DMS53 (cell line): ENCODE measurements at regions not wholly inside any gene's neighbourhood (a gene's known extent, or its start where the extent isn't known, plus 50 kb on each side); places are given as distances from the start of the nearest gene placed in this dataset.

Experiments used
- DNase-seq: peaks from one replicate; lab custom pipeline; 2025; lab: John Stamatoyannopoulos, UW

- DNase-seq, result peak; percentile 52
Observed at GRCh38 chr3:117719316-117719926, 1009.8 kb downstream of the TUSC7 start.

GRCh38 chr3:117721866-117722265, 1012.3 kb downstream of the TUSC7 start:
- DNase-seq, result no peak

GRCh38 chr3:117722856-117723255, 1013.3 kb downstream of the TUSC7 start:
- no peak for DNase-seq

- no peak for DNase-seq
Observed at GRCh38 chr3:117723825-117724224, 1014.2 kb downstream of the TUSC7 start.

DNA sequence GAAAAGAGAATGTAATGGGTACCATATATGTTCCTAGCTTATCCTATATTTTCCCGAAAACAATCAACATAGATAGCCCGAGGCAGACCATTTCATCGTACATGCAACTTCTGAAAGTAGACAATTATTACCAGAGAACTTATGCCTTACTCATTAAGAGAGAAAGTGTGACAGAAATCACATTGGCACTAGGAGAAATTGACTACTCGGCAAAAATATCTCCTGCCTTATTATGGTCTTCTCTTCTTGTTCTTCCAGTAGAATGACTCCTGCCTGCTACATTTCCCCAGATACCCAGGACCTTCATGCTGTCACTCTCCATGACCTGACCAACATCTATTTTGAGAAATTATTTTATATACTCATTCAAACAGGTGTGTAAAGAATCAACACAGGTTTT, 1015.7 kb downstream of the TUSC7 start:
- DNase-seq, result no peak

- DNase-seq, result no peak
Observed at GRCh38 chr3:117726776-117727175, 1017.2 kb downstream of the TUSC7 start.

- no peak for DNase-seq
Observed at GRCh38 chr3:117728226-117728625, 1018.6 kb downstream of the TUSC7 start.

DNA sequence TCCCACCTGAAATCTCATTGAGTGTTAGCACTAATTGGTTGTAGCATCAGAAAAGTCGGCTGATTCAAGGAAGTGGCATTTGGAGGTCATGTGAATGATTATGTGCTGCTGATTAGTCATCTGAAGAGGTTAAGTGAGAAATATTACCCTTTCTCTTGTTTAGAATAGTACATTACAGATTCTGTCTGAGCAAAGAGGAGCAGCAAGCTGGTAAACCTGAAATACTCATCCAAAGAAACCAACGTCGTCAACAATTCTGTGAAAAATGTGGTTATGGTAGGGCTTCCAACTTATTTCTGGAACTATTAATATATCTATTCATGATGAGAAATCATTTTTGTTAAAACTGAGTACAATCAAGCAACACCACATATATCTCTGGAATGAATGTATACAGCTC, 1024.9 kb downstream of the TUSC7 start:
- no peak for DNase-seq

GRCh38 chr3:117735481-117736101, 1026.0 kb downstream of the TUSC7 start:
- peak; percentile 17 for DNase-seq

GRCh38 chr3:117736846-117737245, 1027.3 kb downstream of the TUSC7 start:
- DNase-seq, result no peak

- no peak for DNase-seq
Observed at GRCh38 chr3:117743993-117744392, 1034.4 kb downstream of the TUSC7 start.

DNA sequence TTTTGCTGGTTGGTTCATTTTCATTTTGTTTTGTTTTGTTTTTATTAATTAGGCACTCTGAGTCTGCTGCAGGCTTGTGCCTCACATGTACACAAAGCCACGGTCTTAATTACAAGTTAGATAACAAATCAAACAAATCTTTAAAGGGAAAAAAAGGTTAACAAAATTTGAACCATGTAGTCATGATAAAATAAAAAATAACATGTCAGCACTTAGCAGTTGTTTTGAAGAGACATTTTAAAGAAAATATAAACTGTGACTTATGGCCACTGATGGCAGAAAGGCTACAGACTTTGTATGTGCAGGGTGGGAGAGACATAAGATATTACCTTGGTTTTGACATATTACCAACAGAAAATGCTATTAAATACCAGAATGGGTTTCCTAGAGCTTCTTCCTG, 1035.4 kb downstream of the TUSC7 start:
- no peak for DNase-seq

DNA sequence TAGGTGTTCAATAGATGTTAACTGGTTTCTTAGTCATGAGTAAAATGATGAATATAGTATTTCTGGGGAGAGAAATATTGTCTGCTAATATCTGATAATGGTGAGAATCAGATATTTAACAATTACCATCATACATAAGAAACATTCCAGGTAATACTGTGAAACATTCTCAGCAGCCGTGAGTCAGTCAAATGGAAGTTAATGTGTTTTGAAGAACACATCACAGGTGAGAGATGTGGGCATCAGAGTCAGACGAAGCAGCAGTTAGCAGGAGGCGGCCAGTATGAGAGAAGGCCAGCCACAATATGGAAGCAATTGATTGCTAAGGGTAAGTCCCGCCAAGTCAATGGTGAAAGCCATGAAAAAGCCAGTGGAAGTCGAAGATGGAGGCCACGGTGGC, 1035.9 kb downstream of the TUSC7 start:
- DNase-seq, result no peak

- DNase-seq, result no peak
Observed at GRCh38 chr3:117746066-117746465, 1036.5 kb downstream of the TUSC7 start.

DNA sequence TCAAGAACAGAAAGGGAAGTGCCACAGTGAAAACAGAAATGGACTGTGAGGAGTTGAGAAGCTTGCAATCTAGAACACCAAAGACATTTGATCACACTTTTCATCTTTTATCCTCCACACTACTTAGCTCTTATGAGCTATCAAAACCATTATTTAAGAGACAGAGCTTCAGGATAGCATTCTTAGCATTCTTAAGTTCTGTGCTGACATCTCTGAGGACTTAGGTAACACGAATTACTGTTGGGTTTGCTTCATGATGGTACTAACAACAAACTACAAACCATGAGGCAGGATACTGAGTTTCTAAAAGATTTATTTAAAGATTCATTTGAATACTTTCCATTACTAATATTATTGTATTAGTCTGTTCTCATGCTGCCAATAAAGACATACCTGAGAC, 1038.6 kb downstream of the TUSC7 start:
- no peak for DNase-seq

- no peak for DNase-seq
Observed at GRCh38 chr3:117750674-117751269, 1041.2 kb downstream of the TUSC7 start.

- no peak for DNase-seq
Observed at GRCh38 chr3:117751651-117752050, 1042.1 kb downstream of the TUSC7 start.

- DNase-seq, result peak; percentile 61
Observed at GRCh38 chr3:117752984-117753717, 1043.6 kb downstream of the TUSC7 start.

- DNase-seq, result no peak
Observed at GRCh38 chr3:117754058-117754457, 1044.5 kb downstream of the TUSC7 start.

DNA sequence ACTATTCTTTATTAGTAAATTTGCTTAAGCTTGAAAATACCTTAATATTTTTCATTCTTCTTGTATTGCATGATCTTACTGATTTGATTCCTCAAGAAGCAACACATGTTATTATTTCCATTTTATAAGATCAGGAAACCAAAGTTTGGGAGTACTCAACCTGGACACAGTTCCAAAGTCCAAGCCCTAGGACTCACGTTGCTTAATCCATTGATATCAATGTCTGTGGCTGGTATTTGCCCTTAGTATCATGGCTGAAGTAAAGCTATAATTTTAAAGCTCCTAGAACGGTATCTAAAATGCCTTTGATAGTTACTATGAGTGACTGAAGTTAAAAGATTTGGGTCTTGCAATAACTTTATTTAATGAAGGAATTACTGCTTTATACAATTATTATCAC, 1045.3 kb downstream of the TUSC7 start:
- DNase-seq, result no peak

- DNase-seq, result no peak
Observed at GRCh38 chr3:117756563-117756962, 1047.0 kb downstream of the TUSC7 start.

GRCh38 chr3:117761703-117762620, 1052.4 kb downstream of the TUSC7 start:
- DNase-seq, result no peak
